ENCODE measurements at regions not wholly inside any gene's neighbourhood (a gene's known extent, or its start where the extent isn't known, plus 50 kb on each side); places are given as distances from the start of the nearest gene placed in this dataset.

DNA sequence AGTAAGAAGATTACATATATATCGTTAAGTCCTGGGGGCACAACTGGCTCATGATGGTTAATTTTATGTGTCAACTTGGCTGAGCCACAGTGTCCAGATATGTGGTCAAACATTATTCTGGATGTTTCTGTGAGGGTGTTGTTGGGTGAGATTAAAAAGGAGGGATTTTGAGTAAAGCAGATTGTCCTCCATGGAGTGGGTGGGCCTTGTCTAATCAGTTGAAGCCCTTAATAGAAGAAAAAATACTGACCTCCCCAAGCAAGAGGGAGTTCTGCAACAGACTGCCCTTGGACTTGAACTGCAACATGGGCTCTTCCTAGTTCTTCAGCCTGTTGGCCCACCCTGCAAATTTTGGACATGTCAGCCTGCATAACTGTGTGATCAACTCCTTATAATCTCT is 311.6 kb downstream of the RPS6KC1 start:
- TF ChIP-seq CTCF (conservative IDR thresholded peaks at IDR 0.05) (no peak), ZFX (IDR thresholded peaks at IDR 0.05) (no peak)
- no peak overlapping the region for H3K27ac ChIP-seq

DNA sequence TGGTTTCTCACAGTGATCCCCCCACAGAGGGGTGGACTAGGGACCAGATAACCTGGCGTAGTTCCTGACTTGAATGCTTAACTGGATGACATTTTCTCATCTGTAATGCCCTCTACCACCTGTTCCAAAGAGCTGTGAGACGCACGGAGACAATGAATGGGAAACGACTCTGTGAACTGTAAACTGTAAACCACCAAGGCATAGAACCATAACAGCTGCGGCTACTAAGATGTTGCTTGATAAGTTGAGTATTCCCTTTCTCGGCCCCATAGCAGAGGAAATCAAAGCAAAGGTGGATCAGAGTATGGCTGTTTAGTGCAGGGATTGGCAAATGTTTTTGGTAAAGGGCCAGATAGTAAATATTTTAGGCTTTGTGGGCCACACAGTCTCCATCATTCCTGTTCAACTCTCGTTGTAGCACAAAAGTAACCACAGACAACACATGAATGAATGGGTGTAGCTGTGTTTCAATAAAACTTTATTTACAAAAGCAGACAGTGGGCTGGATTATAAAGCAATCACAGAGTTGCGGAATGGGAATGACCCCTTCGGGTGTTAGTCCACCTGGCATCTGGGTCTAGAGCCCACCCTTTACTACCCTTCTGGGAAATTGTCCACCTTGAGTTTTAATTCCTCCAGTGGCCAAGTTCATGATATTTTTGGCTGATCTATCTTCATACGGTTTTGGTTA is 315.2 kb downstream of the RPS6KC1 start:
- H3K27ac ChIP-seq: no peak overlapping the region
- TF ChIP-seq ZFX (IDR thresholded peaks at IDR 0.05) (no peak), CTCF (conservative IDR thresholded peaks at IDR 0.05) (no peak)

DNA sequence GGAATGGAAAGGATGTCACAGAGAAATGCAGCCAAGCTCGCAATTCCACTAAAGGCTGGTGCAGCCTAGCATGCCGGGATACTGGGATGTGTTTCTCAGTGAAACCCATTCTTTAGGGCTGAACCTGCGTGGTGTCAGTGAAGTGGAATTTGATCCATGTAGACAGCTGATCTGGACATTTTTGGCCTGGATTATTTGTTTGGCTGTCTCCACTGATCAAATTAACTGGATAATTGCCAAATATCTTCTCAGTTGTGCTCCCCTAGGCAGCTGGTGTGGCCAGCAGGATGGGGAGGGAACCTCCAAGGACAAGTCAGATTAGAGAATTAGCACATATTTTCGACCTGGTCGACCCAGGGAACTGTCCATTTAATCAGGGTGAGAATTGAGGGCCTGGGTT is 318.4 kb downstream of the RPS6KC1 start:
- no peak overlapping the region for H3K27ac ChIP-seq
- TF ChIP-seq ZFX (IDR thresholded peaks at IDR 0.05) (no peak), CTCF (conservative IDR thresholded peaks at IDR 0.05) (no peak)

DNA sequence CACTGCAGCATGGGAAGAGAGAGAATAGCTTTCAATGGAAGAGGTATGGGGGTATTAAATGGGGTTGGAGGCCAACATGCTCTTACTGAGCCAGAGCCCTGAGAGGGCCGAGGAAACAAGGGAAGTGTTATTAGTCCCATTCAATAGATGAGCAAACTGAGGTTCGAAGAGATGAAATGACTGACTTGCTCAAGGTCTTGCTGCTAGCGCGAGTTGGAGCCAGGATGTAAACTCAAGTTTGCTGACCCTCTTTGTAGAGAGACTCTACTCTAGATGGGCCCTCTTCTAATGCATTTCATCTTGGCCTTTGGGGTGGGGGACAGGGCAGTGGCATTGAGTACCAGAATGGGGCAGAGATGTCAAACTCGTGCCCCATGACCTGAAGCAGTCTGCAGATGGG is 319.5 kb downstream of the RPS6KC1 start:
- no peak for TF ChIP-seq ZFX (IDR thresholded peaks at IDR 0.05)
- TF ChIP-seq CTCF (conservative IDR thresholded peaks at IDR 0.05): no peak
- H3K27ac ChIP-seq: no peak overlapping the region

- TF ChIP-seq ZFX (IDR thresholded peaks at IDR 0.05): no peak
- no peak for TF ChIP-seq CTCF (conservative IDR thresholded peaks at IDR 0.05)
These were observed 320.4 kb downstream of the RPS6KC1 start for GRCh38 chr1:213371525-213371846.

DNA sequence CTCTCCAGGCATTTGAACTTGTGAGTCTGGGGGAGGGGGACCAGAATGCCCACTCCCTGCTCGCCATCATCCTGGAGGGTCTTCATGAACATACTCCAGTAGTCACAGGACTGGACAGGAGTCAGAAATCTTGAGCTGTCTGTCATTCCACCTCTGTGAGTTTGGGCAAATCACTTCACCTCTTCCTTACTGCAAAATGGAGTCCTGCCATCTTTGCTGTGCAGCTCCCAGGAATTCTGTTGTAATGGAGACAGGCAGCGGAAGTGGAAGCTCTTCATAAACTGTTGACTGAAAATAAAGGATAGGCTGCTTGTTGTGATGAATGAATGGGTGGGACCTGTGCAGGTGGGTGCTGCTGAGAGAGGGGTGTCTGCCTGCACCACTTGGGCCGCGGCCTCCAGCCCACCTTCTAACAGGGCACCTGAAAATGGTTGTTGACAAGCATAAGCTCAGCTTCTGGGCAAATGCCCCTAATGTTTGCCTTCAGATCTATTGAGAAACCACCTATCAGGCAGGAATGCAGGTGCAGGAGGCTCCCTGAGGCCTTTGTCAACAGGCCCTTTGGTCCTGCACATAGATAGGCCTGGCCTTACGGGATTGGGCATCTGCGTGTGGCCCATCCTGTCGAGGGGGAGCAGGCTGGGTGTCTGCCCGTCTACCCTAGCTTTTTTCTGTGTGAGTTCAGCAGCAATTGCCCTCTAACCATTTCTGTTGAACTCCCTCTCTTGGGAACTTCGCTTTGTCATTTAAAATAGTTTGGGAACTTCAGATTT is 321.0 kb downstream of the RPS6KC1 start:
- TF ChIP-seq ZFX (IDR thresholded peaks at IDR 0.05) (no peak), CTCF (conservative IDR thresholded peaks at IDR 0.05) (no peak)
- H3K27ac ChIP-seq: no peak overlapping the region

More at GRCh38 chr1:213371525-213371846, 320.4 kb downstream of the RPS6KC1 start:
- H3K27ac ChIP-seq: no peak overlapping the region

GRCh38 chr1:213374369-213374768 is 323.3 kb downstream of the RPS6KC1 start:
- TF ChIP-seq CTCF (conservative IDR thresholded peaks at IDR 0.05) (peak; percentile 97), ZFX (IDR thresholded peaks at IDR 0.05) (no peak)
- H3K27ac ChIP-seq: no peak overlapping the region
